AG04449 (cell line): ENCODE measurements at regions not wholly inside any gene's neighbourhood (a gene's known extent, or its start where the extent isn't known, plus 50 kb on each side); places are given as distances from the start of the nearest gene placed in this dataset.

Experiments
- CTCF ChIA-PET: fragments of 350-600 bp; formaldehyde crosslinking; extraction: SDS; loops from one replicate; lab custom pipeline; 2021; ENCODE audit warnings: antibody characterized with exemption; lab: Yijun Ruan, JAX
- POLR2A ChIA-PET: fragments of 400-600, 350-600 bp; formaldehyde crosslinking; extraction: SDS; loops from one replicate; lab custom pipeline; 2020; ENCODE audit warnings: antibody characterized with exemption, inconsistent platforms; lab: Yijun Ruan, JAX
- DNase-seq: peaks from one replicate; pipeline ENCODE4 v3.0.0-alpha.2; 2010; ENCODE audit warnings: low read depth, low spot score
- H3K4me3 ChIP-seq: 2 replicates; pipeline ENCODE4 v1.5.1; 2011; ENCODE audit warnings: low read depth, mild to moderate bottlenecking, control low read depth, low read length
- CTCF ChIP-seq: IDR thresholded peaks from one replicate; pipeline ENCODE4 v1.5.1; 2011; ENCODE audit warnings: mild to moderate bottlenecking, moderate library complexity, low read length, control low read depth, inconsistent platforms; ENCODE audit not compliant: insufficient read depth; ENCODE audit errors: missing control alignments

- POLR2A ChIA-PET, result no interaction called here
- no peak for TF ChIP-seq CTCF
- H3K4me3 ChIP-seq, result no peak overlapping the region
- CTCF ChIA-PET, result interaction anchor here (1.1 to 1.3 kb wide), 2 partner anchors 8 to 523 kb away, joined by 4 to 5 read pairs; no protein-coding TSS in a partner anchor
- DNase-seq, result no peak
Measured at GRCh38 chr2:237035781-237036475, 49.8 kb upstream of the COPS8 start.
